MV-4-11 (cell line): ENCODE measurements at regions not wholly inside any gene's neighbourhood (a gene's known extent, or its start where the extent isn't known, plus 50 kb on each side); places are given as distances from the start of the nearest gene placed in this dataset.
"Not testable (repeated sequence)": the region's sequence is repeated elsewhere in the genome, so short reads cannot be mapped to it uniquely, and the experiment has no call there.

Experiments
- DNase-seq: peaks from one replicate; lab custom pipeline; 2025; lab: John Stamatoyannopoulos, UW

GRCh38 chr3:166446986-166447385, 609.8 kb upstream of the BCHE start:
- no peak for DNase-seq

GRCh38 chr3:166446291-166446690, 609.1 kb upstream of the BCHE start:
- DNase-seq, result no peak

GRCh38 chr3:166445865-166446264, 608.6 kb upstream of the BCHE start:
- peak; percentile 16 for DNase-seq

- DNase-seq, result no peak
Observed at GRCh38 chr3:166444756-166445155, 607.5 kb upstream of the BCHE start.

GRCh38 chr3:166444336-166444735, 607.1 kb upstream of the BCHE start:
- no peak for DNase-seq

- DNase-seq, result no peak
Observed at GRCh38 chr3:166435469-166436057, 598.3 kb upstream of the BCHE start.

- DNase-seq, result no peak
Observed at GRCh38 chr3:166433060-166433459, 595.8 kb upstream of the BCHE start.

- no peak for DNase-seq
Observed at GRCh38 chr3:166425900-166426611, 588.8 kb upstream of the BCHE start.

GRCh38 chr3:166425021-166425420, 587.8 kb upstream of the BCHE start:
- no peak for DNase-seq

GRCh38 chr3:166423824-166424513, 586.7 kb upstream of the BCHE start:
- not testable (repeated sequence) for DNase-seq

GRCh38 chr3:166422556-166422955, 585.3 kb upstream of the BCHE start:
- no peak for DNase-seq

- DNase-seq, result no peak
Observed at GRCh38 chr3:166420071-166420470, 582.8 kb upstream of the BCHE start.

- no peak for DNase-seq
Observed at GRCh38 chr3:166405896-166406295, 568.7 kb upstream of the BCHE start.

- DNase-seq, result no peak
Observed at GRCh38 chr3:166405465-166405864, 568.2 kb upstream of the BCHE start.

GRCh38 chr3:166390303-166390702, 553.1 kb upstream of the BCHE start:
- DNase-seq, result no peak

GRCh38 chr3:166388321-166388720, 551.1 kb upstream of the BCHE start:
- no peak for DNase-seq

- no peak for DNase-seq
Observed at GRCh38 chr3:166372571-166373106, 535.4 kb upstream of the BCHE start.

GRCh38 chr3:166367947-166368533, 530.8 kb upstream of the BCHE start:
- peak; percentile 62 for DNase-seq

- no peak for DNase-seq
Observed at GRCh38 chr3:166362698-166363097, 525.5 kb upstream of the BCHE start.

- DNase-seq, result no peak
Observed at GRCh38 chr3:166360720-166361119, 523.5 kb upstream of the BCHE start.

- no peak for DNase-seq
Observed at GRCh38 chr3:166351461-166351860, 514.2 kb upstream of the BCHE start.

GRCh38 chr3:166340604-166341266, 503.5 kb upstream of the BCHE start:
- no peak for DNase-seq
